Mucosa of descending colon (tissue), 3 donors: ENCODE measurements at regions not wholly inside any gene's neighbourhood (a gene's known extent, or its start where the extent isn't known, plus 50 kb on each side); places are given as distances from the start of the nearest gene placed in this dataset.

ENCODE experiments used
- ATAC-seq: fragments of 200-7000 bp; cut with Tn5 transposase; one replicate; pipeline ENCODE4 v1.9.1; 2020; ENCODE audit warnings: mild to moderate bottlenecking, moderate library complexity
- DNase-seq, 3 donors: peaks; one replicate each; pipeline ENCODE4 v3.0.0-alpha.2; 2020
- H3K36me3 ChIP-seq: fragments of 200-600 bp; one replicate; pipeline ENCODE4 v1.8.0; 2021; ENCODE audit warnings: low read depth, mild to moderate bottlenecking
- H3K4me1 ChIP-seq: fragments of 200-600 bp; one replicate; pipeline ENCODE4 v1.8.0; 2021; ENCODE audit warnings: low read depth, mild to moderate bottlenecking
- H3K4me3 ChIP-seq: fragments of 200-600 bp; one replicate; pipeline ENCODE4 v1.8.0; 2021; ENCODE audit warnings: mild to moderate bottlenecking
- H3K9me3 ChIP-seq: fragments of 200-600 bp; one replicate; pipeline ENCODE4 v1.8.0; 2021; ENCODE audit warnings: mild to moderate bottlenecking
- CTCF ChIP-seq: fragments of 200-600 bp; IDR thresholded peaks from one replicate; pipeline ENCODE4 v1.8.0; 2022; ENCODE audit warnings: antibody characterized with exemption, mild to moderate bottlenecking
- intact Hi-C, 2 donors: fragments of 100-400 bp; cut with DNase I in 1 of 2; cut with micrococcal nuclease in 1 of 2; formaldehyde crosslinking; loops; one replicate each; pipeline versions ENCODE4 v1.11.0 to v1.11.1; 2022; cut with DNase I, micrococcal nuclease
- donor health status: DM: no; HTN: no; CAD: no; lungs with moderate emphysema.
- donor health status: DM: no; HTN: no; CAD: no.
- donor health status: DM: no; HTN: yes; CAD: no.

GRCh38 chr5:128591598-128592455 is 53.8 kb upstream of the FBN2 start:
- no peaks in the 10 kb centered on the region for H3K36me3 ChIP-seq
- no peak for ATAC-seq

DNA sequence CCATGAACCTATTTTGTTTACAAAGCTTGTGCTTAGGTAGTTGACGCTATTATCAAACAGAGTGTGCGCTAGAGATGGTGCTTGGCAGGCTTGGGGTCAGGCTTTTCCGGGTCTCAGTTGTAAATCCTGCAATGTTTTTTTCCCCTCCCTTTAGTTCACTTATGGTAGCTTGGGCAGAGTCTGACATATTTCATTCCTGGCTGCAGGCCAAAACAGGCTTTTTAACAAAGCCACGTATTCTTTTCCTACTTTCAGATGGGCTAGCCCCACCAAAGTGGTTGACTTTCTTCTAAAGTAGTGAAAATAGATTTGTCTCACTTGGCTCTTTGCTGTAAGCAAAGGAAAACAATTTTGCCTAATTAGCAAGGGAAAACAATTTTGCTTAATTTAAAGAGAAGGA is 58.0 kb upstream of the FBN2 start:
- no peak overlapping the region for H3K4me3 ChIP-seq
- no peaks in the 10 kb centered on the region for H3K9me3 ChIP-seq
- H3K36me3 ChIP-seq: no peaks in the 10 kb centered on the region
- DNase-seq (no peak), ATAC-seq (no peak)
- no peaks in the 10 kb centered on the region for H3K4me1 ChIP-seq
- TF ChIP-seq CTCF: no peak
- intact Hi-C loops: no loop called here

More at GRCh38 chr5:128591598-128592455, 53.8 kb upstream of the FBN2 start:
- intact Hi-C loops: no loop called here
- Histone ChIP-seq H3K9me3 (no peaks in the 10 kb centered on the region), H3K4me1 (no peaks in the 10 kb centered on the region), H3K4me3 (no peak overlapping the region)
- TF ChIP-seq CTCF: no peak
- DNase-seq: no peak

- no peak for TF ChIP-seq CTCF
Observed at GRCh38 chr5:128597156-128597555, 59.1 kb upstream of the FBN2 start.

DNA sequence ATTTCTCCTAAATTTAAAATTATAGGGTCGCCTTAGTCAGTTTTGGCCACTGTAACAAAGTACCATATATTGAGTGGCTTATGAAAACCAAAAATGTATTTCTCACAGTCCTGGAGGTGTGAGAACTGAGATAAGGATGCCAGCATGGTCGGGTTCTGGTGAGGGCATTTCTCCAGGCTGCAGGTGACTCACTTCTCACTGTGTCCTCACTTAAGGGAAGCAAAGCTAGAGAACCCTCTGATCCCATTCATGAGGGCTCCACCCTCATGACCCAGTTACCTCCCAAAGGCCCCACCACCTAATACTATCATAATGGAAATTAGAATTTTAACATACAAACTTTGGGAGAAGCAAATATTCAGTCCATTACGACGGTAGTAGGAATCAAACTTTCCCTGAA is 75.1 kb upstream of the FBN2 start:
- intact Hi-C loops: no loop called here
- DNase-seq: no peak
- TF ChIP-seq CTCF: no peak
- ATAC-seq: no peak
- no peaks in the 10 kb centered on the region for H3K9me3 ChIP-seq
- H3K36me3 ChIP-seq: no peaks in the 10 kb centered on the region
- H3K4me3 ChIP-seq: no peak overlapping the region
- H3K4me1 ChIP-seq: no peaks in the 10 kb centered on the region

More at GRCh38 chr5:128597156-128597555, 59.1 kb upstream of the FBN2 start:
- Histone ChIP-seq H3K4me1 (no peaks in the 10 kb centered on the region), H3K4me3 (no peak overlapping the region), H3K36me3 (no peaks in the 10 kb centered on the region), H3K9me3 (no peaks in the 10 kb centered on the region)
- intact Hi-C loops: no loop called here
- ATAC-seq: no peak
- DNase-seq: no peak

DNA sequence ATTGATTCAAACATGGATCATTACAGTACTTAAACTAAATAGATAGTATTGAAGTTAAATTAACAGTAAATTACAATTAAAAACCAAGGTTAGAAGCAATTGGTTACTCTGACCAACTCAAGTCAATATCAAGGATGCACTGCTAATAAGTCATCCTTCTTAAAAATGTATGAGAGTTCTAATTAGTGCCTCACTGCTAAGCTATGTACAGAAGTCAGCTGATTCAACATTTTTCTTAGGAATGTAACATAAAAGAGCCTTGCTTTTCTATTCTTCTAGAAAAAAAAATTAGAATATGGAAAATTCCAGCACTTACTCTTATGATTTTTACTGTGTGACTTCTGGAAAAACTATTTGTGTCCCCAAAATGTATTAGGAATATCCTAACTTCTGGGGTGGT is 75.7 kb upstream of the FBN2 start:
- no peak for TF ChIP-seq CTCF
- Histone ChIP-seq H3K4me3 (no peak overlapping the region), H3K4me1 (no peaks in the 10 kb centered on the region), H3K9me3 (no peaks in the 10 kb centered on the region), H3K36me3 (no peaks in the 10 kb centered on the region)
- DNase-seq (no peak), ATAC-seq (no peak)
- intact Hi-C loops: no loop called here
